Heart right ventricle (tissue), 16 donors: ENCODE measurements at regions not wholly inside any gene's neighbourhood (a gene's known extent, or its start where the extent isn't known, plus 50 kb on each side); places are given as distances from the start of the nearest gene placed in this dataset.
"Not testable (repeated sequence)": the region's sequence is repeated elsewhere in the genome, so short reads cannot be mapped to it uniquely, and the experiment has no call there.

Source experiments
- ATAC-seq, 8 donors: fragments of 200-7000 bp; cut with Tn5 transposase; one replicate each; pipeline ENCODE4 v1.9.1; 2020; ENCODE audit warnings: mild to moderate bottlenecking in 8 of 8, moderate library complexity in 8 of 8, moderate number of reproducible peaks in 1 of 8
- DNase-seq, 2 donors: peaks; one replicate each; pipeline ENCODE4 v3.0.0-alpha.2; 2020
- H3K27ac ChIP-seq, 10 donors: fragments of 200-600 bp; sonication (generic) in 2 of 10; one replicate each; pipeline versions ENCODE4 v1.5.0 to v1.8.0; 2020 to 2022; ENCODE audit warnings: mild to moderate bottlenecking in 3 of 10
- H3K27me3 ChIP-seq, 7 donors: fragments of 200-600 bp; one replicate each; pipeline ENCODE4 v1.8.0; 2021 to 2022; ENCODE audit warnings: mild to moderate bottlenecking in 2 of 7
- H3K36me3 ChIP-seq, 9 donors: fragments of 200-600 bp; sonication (generic) in 1 of 9; one replicate each; pipeline versions ENCODE4 v1.5.0 to v1.8.0; 2020 to 2022; ENCODE audit warnings: mild to moderate bottlenecking in 2 of 9
- H3K4me1 ChIP-seq, 9 donors: fragments of 200-600 bp; sonication (generic) in 1 of 9; one replicate each; pipeline versions ENCODE4 v1.5.0 to v1.8.0; 2020 to 2022; ENCODE audit warnings: mild to moderate bottlenecking in 4 of 9
- H3K4me3 ChIP-seq, 10 donors: fragments of 200-600 bp; sonication (generic) in 2 of 10; one replicate each; pipeline versions ENCODE4 v1.5.0 to v1.8.0; 2020 to 2022; ENCODE audit warnings: mild to moderate bottlenecking in 7 of 10, moderate library complexity in 2 of 10
- H3K9me3 ChIP-seq, 11 donors: fragments of 200-600 bp in 10 of 11; sonication (generic) in 2 of 11; one replicate each; pipeline versions ENCODE4 v1.5.0 to v1.8.0; 2013 to 2022; ENCODE audit warnings: mild to moderate bottlenecking in 2 of 11, control low read depth in 1 of 11, moderate library complexity in 1 of 11
- CTCF ChIP-seq, 9 donors: fragments of 200-600 bp; sonication (generic) in 2 of 9; IDR thresholded peaks; one replicate each; pipeline versions ENCODE4 v1.5.0 to v1.8.0; 2021 to 2022; ENCODE audit warnings: antibody characterized with exemption in 9 of 9, mild to moderate bottlenecking in 5 of 9, moderate library complexity in 1 of 9
- WGBS, 2 donors: extraction: QIAGEN DNeasy Blood & Tissue Kit; methylation state at CpG; one replicate each; pipeline ENCODE4 v1.1.7; 2013; ENCODE audit warnings: inconsistent platforms in 1 of 2; 5-methylcytosine and 5-hydroxymethylcytosine counted together
- intact Hi-C, 10 donors: fragments of 100-400 bp; cut with DNase I; formaldehyde crosslinking; loops; one replicate each; pipeline versions ENCODE4 v1.11.1 to v1.14.2; 2022
- donor health status: Arrhythmogenic right ventricular cardiomyopathy.
- donor health status: ischemic (EF 13 %, LVEDD 7.1; RV severe dilation, severe dysfunction).
- donor health status: healthy with polysubstance abuse.
- donor health status: DM: no; HTN: yes; CAD: no.
- donor health status: DM: no; HTN: no; CAD: no.
- donor health status: ischemic (EF 25% LVEDD 6.9; RV normal size, moderate dysfunction).
- donor health status: ischemic (EF 25% LVEDD 5.7; RV mildly dilated, moderate dysfunction).
- donor health status: healthy.
- donor health status: DM: yes; HTN: yes; CAD: no.
- donor health status: Ischemic cardiomyopathy.
- donor health status: ischemic (EF 35%, LVEDD 5.7; RV mildly dilated, moderate dysfunction).
- donor health status: nonischemic (EF 11% LVEDD 7.7; RV severe dilation, severe dysfunction).
- donor health status: DM: yes; HTN: yes; CAD: no.
- donor health status: PGD.
- donor health status: ischemic (EF 29% LVEDD 5.4; RV normal size, mild dysfunction).
- donor health status: nonischemic (EF 23%, LVEDD 6.1; RV moderate dilation, normal function).

- H3K27ac ChIP-seq, ATAC-seq, H3K36me3 ChIP-seq, H3K4me3 ChIP-seq, intact Hi-C loops, H3K27me3 ChIP-seq, H3K9me3 ChIP-seq, DNase-seq: not testable (repeated sequence)
- H3K4me1 ChIP-seq = peaks cover 0 to 25% (median 3%) of the 10 kb centered on the region in 9 donors
- 84 to 88% methylated on average over 4 of the region's 4 CpGs for WGBS, 2 donors
Measured at GRCh38 chr2:215889240-215889969, 123.9 kb downstream of the MREG start.

GRCh38 chr2:215888680-215889079, 124.7 kb downstream of the MREG start:
- Histone ChIP-seq H3K9me3 (no peaks in the 10 kb centered on the region), H3K27ac (peak overlapping the region in 2 of 10 donors; percentile 32 to 42), H3K4me3 (no peak overlapping the region), H3K36me3 (no peaks in the 10 kb centered on the region), H3K4me1 (peaks cover 0 to 31% (median 3%) of the 10 kb centered on the region in 9 donors), H3K27me3 (no peaks in the 10 kb centered on the region)
- no peak for TF ChIP-seq CTCF (IDR thresholded peaks at IDR 0.05)
- intact Hi-C loops = no loop called here
- 29 to 41% methylated on average over 2 of the region's 2 CpGs for WGBS, 2 donors
- no peak for ATAC-seq
- DNase-seq = no peak

- Histone ChIP-seq H3K4me1 (peaks cover 0 to 31% (median 3%) of the 10 kb centered on the region in 9 donors), H3K36me3 (no peaks in the 10 kb centered on the region), H3K4me3 (no peak overlapping the region), H3K27me3 (no peaks in the 10 kb centered on the region), H3K9me3 (peaks cover 0 to 4% (median 0%) of the 10 kb centered on the region in 11 donors), H3K27ac (peak overlapping the region in 1 of 10 donors; percentile 5)
- TF ChIP-seq CTCF (IDR thresholded peaks at IDR 0.05) = no peak
- 48 to 74% methylated on average over 2 of the region's 2 CpGs for WGBS, 2 donors
- intact Hi-C loops = no loop called here
- ATAC-seq = no peak
- DNase-seq = no peak
Measured at GRCh38 chr2:215887303-215887702, 126.0 kb downstream of the MREG start.

GRCh38 chr2:215886022-215886421, 127.3 kb downstream of the MREG start:
- H3K4me3 ChIP-seq = no peak overlapping the region
- no peaks in the 10 kb centered on the region for H3K27me3 ChIP-seq
- H3K4me1 ChIP-seq = peaks cover 0 to 26% (median 3%) of the 10 kb centered on the region in 9 donors
- no peak for TF ChIP-seq CTCF (IDR thresholded peaks at IDR 0.05)
- no peaks in the 10 kb centered on the region for H3K36me3 ChIP-seq
- 94 to 95% methylated on average over 7 of the region's 7 CpGs for WGBS, 2 donors
- no peak for ATAC-seq
- no peak overlapping the region for H3K27ac ChIP-seq
- intact Hi-C loops = no loop called here
- no peak for DNase-seq
- H3K9me3 ChIP-seq = peaks cover 0 to 4% (median 0%) of the 10 kb centered on the region in 11 donors

GRCh38 chr2:215885536-215885935, 127.8 kb downstream of the MREG start:
- DNase-seq (no peak), ATAC-seq (no peak)
- TF ChIP-seq CTCF (IDR thresholded peaks at IDR 0.05) = no peak
- peak overlapping the region in 3 of 10 donors; percentile 39 to 64 (median 61) for H3K27ac ChIP-seq
- no peak overlapping the region for H3K4me3 ChIP-seq
- peaks cover 0 to 4% (median 0%) of the 10 kb centered on the region in 11 donors for H3K9me3 ChIP-seq
- H3K36me3 ChIP-seq = no peaks in the 10 kb centered on the region
- 38 to 43% methylated on average over 2 of the region's 2 CpGs for WGBS, 2 donors
- intact Hi-C loops = no loop called here
- no peaks in the 10 kb centered on the region for H3K27me3 ChIP-seq
- H3K4me1 ChIP-seq = peaks cover 0 to 26% (median 3%) of the 10 kb centered on the region in 9 donors
